GM12864 (cell line): ENCODE measurements at regions not wholly inside any gene's neighbourhood (a gene's known extent, or its start where the extent isn't known, plus 50 kb on each side); places are given as distances from the start of the nearest gene placed in this dataset.
"Not testable (repeated sequence)": the region's sequence is repeated elsewhere in the genome, so short reads cannot be mapped to it uniquely, and the experiment has no call there.

ENCODE experiments used
- DNase-seq: peaks from one replicate; pipeline ENCODE4 v3.0.0-alpha.2; 2011; ENCODE audit warnings: low read depth
- H3K4me3 ChIP-seq: 2 replicates; pipeline ENCODE4 v1.5.1; 2011; ENCODE audit warnings: mild to moderate bottlenecking, low read depth, low read length, control low read depth
- TF ChIP-seq, protein P1 (sequence below): IDR thresholded peaks from 2 replicates; pipeline ENCODE4 v1.5.1; 2011; ENCODE audit warnings: low read depth, mild to moderate bottlenecking, moderate library complexity, low read length, control low read depth, inconsistent platforms; ENCODE audit errors: missing control alignments

DNA sequence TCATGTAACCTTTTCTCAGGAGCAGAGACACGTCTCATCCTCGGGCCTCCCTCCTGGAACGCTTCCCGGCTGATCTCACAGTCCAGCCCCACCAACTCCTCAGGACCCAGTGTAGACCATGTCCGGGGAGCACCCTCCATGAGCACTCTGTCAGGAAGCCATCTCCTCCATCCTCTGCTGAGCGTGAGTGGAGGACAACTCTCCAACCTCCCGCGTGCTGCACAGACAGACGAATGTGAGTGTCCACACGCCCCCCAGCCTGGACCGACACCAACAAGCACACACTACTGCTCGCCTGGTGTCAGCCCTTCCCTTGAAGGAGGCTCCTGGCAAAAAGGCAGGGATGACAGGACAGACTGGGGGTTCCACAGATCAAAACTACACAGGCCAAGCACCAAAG lies 86.6 kb downstream of the SHANK2 start:
- DNase-seq: no peak
- TF ChIP-seq, protein P1, sequence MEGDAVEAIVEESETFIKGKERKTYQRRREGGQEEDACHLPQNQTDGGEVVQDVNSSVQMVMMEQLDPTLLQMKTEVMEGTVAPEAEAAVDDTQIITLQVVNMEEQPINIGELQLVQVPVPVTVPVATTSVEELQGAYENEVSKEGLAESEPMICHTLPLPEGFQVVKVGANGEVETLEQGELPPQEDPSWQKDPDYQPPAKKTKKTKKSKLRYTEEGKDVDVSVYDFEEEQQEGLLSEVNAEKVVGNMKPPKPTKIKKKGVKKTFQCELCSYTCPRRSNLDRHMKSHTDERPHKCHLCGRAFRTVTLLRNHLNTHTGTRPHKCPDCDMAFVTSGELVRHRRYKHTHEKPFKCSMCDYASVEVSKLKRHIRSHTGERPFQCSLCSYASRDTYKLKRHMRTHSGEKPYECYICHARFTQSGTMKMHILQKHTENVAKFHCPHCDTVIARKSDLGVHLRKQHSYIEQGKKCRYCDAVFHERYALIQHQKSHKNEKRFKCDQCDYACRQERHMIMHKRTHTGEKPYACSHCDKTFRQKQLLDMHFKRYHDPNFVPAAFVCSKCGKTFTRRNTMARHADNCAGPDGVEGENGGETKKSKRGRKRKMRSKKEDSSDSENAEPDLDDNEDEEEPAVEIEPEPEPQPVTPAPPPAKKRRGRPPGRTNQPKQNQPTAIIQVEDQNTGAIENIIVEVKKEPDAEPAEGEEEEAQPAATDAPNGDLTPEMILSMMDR: no peak
- no peak overlapping the region for H3K4me3 ChIP-seq

DNA sequence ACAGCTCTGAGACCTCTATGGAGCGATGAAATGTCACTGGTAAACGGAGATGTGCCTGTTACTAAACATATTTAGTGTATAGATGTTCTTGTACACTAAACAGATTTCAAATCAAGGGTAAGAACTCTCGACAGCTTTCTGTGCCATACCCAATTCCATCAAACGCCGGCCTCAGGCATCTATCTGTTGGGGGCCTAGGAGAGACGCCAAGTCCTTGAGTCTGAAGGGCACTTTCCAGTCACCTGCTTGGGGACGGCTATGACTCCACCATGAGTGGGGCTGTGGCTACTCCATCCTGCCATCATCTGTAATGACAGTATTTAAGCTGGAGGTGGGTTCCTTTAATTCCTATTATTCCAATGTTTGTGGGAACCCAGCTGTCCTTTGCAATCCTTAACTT lies 87.8 kb downstream of the SHANK2 start:
- DNase-seq: no peak
- TF ChIP-seq, protein P1: no peak

GRCh38 chr11:71164186-71164585 lies 88.2 kb downstream of the SHANK2 start:
- DNase-seq: no peak
- no peak overlapping the region for H3K4me3 ChIP-seq
- TF ChIP-seq, protein P1: no peak

More for the DNA sequence above, 87.8 kb downstream of the SHANK2 start:
- H3K4me3 ChIP-seq: no peak overlapping the region

DNA sequence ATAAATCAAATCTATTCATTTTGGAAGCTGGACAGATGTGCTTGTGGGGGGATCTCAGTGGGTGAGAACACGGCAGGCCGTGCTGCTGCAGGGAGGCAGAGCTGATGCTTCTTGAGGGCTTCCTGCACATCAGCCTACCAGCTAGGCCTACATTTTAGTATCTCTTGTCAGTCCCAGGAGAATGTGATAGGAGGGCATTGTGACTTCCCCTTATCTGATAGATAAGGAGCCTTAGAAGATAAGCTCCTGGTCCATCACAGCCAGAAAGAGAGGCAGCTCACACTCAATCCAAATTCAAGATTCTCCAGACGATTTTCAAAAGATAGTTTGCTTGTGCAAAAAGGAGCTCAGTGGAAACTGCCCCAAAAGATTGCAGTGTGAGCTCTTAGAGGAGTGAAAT lies 89.0 kb downstream of the SHANK2 start:
- TF ChIP-seq, protein P1: no peak
- no peak for DNase-seq

DNA sequence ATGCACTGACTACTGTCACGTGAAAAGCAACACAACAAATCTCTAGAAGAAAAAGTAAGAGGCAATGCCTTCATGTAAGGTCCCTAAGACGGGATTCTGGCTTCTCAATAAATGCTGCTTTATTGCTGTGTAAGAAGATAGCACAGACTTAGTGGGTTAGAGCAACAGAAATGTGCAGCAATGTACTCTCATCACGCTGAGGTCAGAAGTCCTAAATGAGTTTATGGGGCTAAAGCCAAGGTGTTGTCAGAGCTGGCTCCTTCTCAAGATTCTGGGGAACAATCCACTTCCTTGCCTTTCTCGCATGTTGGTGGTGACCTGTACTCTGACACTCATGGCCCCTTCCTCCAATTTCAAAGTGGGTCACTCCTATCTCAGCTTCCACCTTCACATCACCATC lies 93.4 kb downstream of the SHANK2 start:
- H3K4me3 ChIP-seq: no peak overlapping the region
- TF ChIP-seq, protein P1: no peak
- DNase-seq: no peak

More for the DNA sequence above, 89.0 kb downstream of the SHANK2 start:
- no peak overlapping the region for H3K4me3 ChIP-seq

GRCh38 chr11:71157676-71158075 lies 94.7 kb downstream of the SHANK2 start:
- not testable (repeated sequence) for H3K4me3 ChIP-seq, DNase-seq

- DNase-seq: no peak
- H3K4me3 ChIP-seq: no peak overlapping the region
- TF ChIP-seq, protein P1: no peak
Observed at GRCh38 chr11:71156301-71156700, 96.1 kb downstream of the SHANK2 start.

GRCh38 chr11:71155846-71156245 lies 96.5 kb downstream of the SHANK2 start:
- DNase-seq: no peak
- no peak overlapping the region for H3K4me3 ChIP-seq
- TF ChIP-seq, protein P1: no peak
